Fibroblast of mammary gland (primary cell): ENCODE measurements at regions not wholly inside any gene's neighbourhood (a gene's known extent, or its start where the extent isn't known, plus 50 kb on each side); places are given as distances from the start of the nearest gene placed in this dataset.

Source experiments
- DNase-seq: peaks from one replicate; pipeline ENCODE4 v3.0.0-alpha.2; 2010; ENCODE audit warnings: low read depth
- H3K4me3 ChIP-seq: 2 replicates; pipeline ENCODE4 v1.5.1; 2011; ENCODE audit warnings: low read depth, mild to moderate bottlenecking, low read length, moderate library complexity; ENCODE audit not compliant: control insufficient read depth
- TF ChIP-seq, protein P1 (sequence below): conservative IDR thresholded peaks from 2 replicates; pipeline ENCODE4 v1.5.1; 2011; ENCODE audit warnings: low read depth, low read length, inconsistent platforms; ENCODE audit not compliant: control insufficient read depth, insufficient read depth

DNA sequence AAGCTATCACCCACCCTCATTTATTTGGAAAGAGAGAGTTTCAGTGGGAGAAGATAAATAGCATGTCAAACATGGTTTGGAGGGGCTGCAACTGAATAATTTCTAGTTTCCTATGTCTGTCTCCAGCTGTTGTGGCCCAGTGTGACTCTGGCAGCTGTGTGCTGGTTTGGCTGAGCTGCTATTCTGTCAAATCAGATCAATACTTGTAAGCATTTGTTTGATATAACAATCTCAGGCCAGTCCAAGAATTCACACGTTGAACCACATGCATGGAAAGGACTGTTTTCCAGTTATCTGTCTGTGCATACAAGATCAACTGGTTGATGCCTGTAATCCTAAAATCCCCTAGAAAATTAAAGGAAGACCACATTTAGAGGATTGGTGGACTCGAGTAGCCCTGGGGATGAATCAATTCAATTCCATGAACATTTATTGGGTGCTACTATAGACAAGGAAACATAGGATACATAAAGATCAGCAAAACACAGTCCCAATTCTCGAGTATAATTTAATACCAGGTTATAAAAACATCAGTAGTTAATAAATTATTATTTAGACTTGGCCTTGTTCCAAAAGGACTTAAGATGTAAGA is 209.0 kb upstream of the PARD3B start:
- DNase-seq, result no peak
- TF ChIP-seq, protein P1, sequence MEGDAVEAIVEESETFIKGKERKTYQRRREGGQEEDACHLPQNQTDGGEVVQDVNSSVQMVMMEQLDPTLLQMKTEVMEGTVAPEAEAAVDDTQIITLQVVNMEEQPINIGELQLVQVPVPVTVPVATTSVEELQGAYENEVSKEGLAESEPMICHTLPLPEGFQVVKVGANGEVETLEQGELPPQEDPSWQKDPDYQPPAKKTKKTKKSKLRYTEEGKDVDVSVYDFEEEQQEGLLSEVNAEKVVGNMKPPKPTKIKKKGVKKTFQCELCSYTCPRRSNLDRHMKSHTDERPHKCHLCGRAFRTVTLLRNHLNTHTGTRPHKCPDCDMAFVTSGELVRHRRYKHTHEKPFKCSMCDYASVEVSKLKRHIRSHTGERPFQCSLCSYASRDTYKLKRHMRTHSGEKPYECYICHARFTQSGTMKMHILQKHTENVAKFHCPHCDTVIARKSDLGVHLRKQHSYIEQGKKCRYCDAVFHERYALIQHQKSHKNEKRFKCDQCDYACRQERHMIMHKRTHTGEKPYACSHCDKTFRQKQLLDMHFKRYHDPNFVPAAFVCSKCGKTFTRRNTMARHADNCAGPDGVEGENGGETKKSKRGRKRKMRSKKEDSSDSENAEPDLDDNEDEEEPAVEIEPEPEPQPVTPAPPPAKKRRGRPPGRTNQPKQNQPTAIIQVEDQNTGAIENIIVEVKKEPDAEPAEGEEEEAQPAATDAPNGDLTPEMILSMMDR, result no peak
- H3K4me3 ChIP-seq, result no peak overlapping the region

DNA sequence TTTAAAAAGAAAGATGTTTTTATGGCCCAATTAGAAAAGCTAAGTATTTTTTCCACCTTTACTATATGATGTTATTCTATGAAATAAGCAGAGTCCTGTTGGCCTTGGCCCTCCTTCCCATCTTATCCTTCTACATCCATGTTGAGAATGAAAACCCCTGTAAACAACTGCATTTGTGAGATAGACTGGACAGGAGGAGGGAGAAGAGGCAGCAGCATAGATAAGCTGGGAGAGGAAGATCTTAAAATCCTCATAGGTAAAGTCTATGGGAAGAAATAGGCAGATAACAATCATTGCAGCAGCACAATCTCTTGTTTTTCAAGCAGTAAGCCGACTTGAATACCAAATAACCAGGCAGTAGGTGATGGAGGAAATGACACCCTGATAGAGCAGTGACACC is 207.6 kb upstream of the PARD3B start:
- H3K4me3 ChIP-seq, result no peak overlapping the region
- TF ChIP-seq, protein P1, result no peak
- DNase-seq, result no peak

DNA sequence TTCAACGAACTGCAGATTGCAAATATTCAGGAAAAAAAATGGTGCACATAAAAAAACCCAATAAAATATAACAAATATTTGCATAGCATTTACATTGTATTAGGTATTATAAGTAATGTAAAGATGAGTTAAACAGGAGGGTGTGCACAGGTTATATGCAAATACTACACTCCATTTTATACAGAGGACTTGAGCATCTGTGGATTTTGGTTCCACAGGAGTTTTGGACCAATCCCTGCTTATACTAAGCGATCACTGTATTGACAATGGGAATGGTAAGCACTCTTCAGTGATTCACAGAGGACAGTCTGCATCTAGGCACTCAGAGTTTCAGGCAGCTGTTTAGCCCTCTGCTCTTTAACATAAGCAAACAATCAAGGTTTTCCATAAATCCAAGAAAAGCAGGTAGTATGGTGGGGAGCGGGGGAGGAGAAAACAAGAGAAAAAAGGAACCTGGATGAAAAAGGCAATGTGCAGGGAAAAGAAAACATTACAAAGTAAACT is 206.0 kb upstream of the PARD3B start:
- no peak for DNase-seq
- TF ChIP-seq, protein P1, result no peak
- no peak overlapping the region for H3K4me3 ChIP-seq

DNA sequence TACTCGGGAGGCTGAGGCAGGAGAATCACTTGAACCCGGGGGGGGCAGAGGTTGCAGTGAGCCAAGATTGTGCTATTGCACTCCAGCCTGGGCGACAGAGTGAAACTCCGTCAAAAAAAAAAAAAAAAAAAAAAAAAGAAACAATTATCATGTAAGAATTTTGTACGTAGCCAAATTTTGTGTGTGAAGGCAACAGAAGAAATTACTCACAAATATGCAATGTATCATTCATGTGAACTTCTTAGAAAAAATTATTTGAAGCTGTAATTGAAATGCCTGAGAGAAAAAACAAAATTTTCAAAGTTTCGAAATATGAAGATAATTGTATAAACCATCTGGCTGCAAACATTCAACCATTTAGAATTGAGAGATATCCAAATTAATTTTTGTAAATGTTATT is 204.8 kb upstream of the PARD3B start:
- no peak overlapping the region for H3K4me3 ChIP-seq
- TF ChIP-seq, protein P1, result no peak
- no peak for DNase-seq

DNA sequence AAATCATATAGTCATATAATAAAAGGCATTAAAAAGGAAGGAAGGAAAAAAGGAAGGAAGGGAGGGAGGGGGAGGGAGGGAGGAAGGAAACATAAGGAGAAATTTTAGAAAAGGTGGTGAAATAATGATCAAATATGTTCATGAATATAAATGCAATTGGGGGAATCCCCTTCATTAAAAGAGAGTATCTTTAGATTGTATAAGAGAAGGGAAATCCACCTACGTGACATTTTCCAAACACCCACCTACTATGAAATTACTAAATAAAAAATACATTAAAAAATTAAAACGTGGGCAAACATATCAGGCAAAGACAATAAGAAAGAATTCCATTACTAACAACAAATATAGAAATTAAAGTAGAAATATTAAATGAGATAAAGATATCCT is 203.4 kb upstream of the PARD3B start:
- no peak overlapping the region for H3K4me3 ChIP-seq
- TF ChIP-seq, protein P1, result no peak
- no peak for DNase-seq

DNA sequence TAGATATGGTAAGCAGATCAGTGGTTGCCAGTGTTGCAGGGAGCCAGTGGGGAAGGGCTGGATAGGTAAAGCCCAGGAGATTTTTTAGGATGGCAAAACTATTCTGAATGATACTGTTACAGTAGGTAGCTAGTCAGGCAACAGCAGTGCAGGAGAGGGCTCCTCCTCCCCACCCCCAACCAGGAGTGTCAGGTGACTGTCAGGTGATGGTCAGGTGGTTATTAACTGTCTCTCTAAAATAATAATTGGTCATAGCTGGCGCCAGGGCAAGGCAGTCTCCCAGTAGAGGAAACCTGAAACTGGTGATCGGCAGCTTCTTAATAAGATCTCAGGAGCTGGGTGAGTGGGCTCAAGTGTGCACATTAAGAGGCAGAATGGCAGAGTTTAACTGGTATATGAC is 201.6 kb upstream of the PARD3B start:
- TF ChIP-seq, protein P1, result no peak
- H3K4me3 ChIP-seq, result no peak overlapping the region
- DNase-seq, result no peak

DNA sequence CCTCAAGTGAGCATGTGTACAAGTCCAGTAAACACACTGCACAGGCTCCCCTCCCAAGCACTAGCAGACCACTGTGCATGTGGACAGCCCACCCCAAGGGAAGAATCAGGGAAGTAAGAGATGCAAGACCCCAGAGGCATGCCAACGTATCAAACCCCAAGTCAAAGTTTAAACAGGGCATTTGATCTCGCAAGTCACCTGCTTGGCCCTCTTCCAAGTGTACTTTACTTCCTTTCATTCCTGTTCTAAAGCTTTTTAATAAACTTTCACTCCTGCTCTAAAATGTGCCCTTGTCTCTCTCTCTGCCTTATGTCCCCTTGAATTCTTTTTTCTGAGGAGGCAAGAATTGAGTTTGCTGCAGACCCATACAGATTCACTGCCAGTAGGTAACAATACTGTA is 201.2 kb upstream of the PARD3B start:
- no peak for DNase-seq
- no peak overlapping the region for H3K4me3 ChIP-seq
- TF ChIP-seq, protein P1, result no peak
